ENCODE measurements at regions not wholly inside any gene's neighbourhood (a gene's known extent, or its start where the extent isn't known, plus 50 kb on each side); places are given as distances from the start of the nearest gene placed in this dataset.

DNA sequence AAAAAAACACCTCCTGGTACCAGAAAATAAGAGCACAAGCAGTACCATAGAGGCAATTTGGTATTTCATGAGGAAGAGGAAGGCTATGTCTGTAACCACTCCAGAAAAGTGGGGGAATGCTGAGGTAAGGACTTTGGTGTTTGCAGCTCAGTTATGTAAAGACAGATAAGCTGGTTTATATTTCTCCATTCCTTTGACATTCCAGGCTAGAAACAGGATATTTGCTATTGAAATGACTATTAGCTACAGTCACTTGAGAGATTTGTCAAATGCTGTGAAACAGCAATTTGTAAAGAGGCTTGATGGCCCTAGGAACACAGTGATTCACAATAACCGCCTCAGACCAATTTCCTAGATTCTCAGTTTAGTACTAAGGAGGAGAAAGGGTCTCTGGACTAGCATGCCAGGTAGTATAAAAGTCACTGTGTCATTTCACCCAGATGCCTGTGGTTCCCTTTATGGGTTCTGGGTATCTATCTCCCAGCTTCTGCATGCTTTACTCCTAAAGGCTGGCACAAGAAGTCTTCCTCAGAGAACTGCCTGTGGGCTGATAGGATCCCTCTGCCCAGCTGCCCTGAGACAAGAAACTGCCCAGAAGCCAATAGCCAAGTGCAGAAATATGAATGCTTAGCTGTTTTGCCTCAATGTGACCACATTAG, 80.5 kb downstream of the VCAM1 start:
- TF ChIP-seq, protein P1, sequence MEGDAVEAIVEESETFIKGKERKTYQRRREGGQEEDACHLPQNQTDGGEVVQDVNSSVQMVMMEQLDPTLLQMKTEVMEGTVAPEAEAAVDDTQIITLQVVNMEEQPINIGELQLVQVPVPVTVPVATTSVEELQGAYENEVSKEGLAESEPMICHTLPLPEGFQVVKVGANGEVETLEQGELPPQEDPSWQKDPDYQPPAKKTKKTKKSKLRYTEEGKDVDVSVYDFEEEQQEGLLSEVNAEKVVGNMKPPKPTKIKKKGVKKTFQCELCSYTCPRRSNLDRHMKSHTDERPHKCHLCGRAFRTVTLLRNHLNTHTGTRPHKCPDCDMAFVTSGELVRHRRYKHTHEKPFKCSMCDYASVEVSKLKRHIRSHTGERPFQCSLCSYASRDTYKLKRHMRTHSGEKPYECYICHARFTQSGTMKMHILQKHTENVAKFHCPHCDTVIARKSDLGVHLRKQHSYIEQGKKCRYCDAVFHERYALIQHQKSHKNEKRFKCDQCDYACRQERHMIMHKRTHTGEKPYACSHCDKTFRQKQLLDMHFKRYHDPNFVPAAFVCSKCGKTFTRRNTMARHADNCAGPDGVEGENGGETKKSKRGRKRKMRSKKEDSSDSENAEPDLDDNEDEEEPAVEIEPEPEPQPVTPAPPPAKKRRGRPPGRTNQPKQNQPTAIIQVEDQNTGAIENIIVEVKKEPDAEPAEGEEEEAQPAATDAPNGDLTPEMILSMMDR (conservative IDR thresholded peaks at IDR 0.05): no peak
- no peak for TF ChIP-seq EZH2 (IDR thresholded peaks at IDR 0.05; ENCODE audit: low read depth)
